WTC11 (cell line): ENCODE measurements at regions not wholly inside any gene's neighbourhood (a gene's known extent, or its start where the extent isn't known, plus 50 kb on each side); places are given as distances from the start of the nearest gene placed in this dataset.

ENCODE experiments used
- ATAC-seq: fragments of 200-7000 bp; cut with Tn5 transposase; 2 replicates; pipeline ENCODE4 v1.10.0; 2021; ENCODE audit warnings: mild to moderate bottlenecking, moderate library complexity
- CTCF ChIA-PET: fragments of 300-600 bp; sonication (Branson Sonifier 250); formaldehyde crosslinking; loops from one replicate; lab custom pipeline; 2021; ENCODE audit warnings: antibody characterized with exemption; lab: Charles Lee
- POLR2A ChIA-PET: fragments of 350-600 bp; sonication (Branson Sonifier 250); formaldehyde crosslinking; loops from one replicate; lab custom pipeline; 2021; ENCODE audit warnings: antibody characterized with exemption; lab: Charles Lee
- DNase-seq: peaks from one replicate; pipeline ENCODE4 v3.0.0; 2021; ENCODE audit warnings: low spot score
- H3K27ac Mint-ChIP-seq: 2 replicates; pipeline ENCODE4 v1.8.0; 2021; ENCODE audit warnings: mixed read lengths
- H3K27me3 Mint-ChIP-seq: 2 replicates; pipeline ENCODE4 v1.8.0; 2021; ENCODE audit warnings: low read depth, mild to moderate bottlenecking, moderate library complexity, mixed read lengths
- H3K36me3 Mint-ChIP-seq: 2 replicates; pipeline ENCODE4 v1.8.0; 2021; ENCODE audit warnings: mixed read lengths
- H3K4me1 Mint-ChIP-seq: 2 replicates; pipeline ENCODE4 v1.8.0; 2022; ENCODE audit warnings: mixed read lengths
- H3K4me3 Mint-ChIP-seq: 2 replicates; pipeline ENCODE4 v1.8.0; 2021; ENCODE audit warnings: mild to moderate bottlenecking, moderate library complexity, mixed read lengths
- H3K9me3 Mint-ChIP-seq: 2 replicates; pipeline ENCODE4 v1.8.0; 2021; ENCODE audit warnings: mixed read lengths
- ATF1 ChIP-seq: sonication (generic); formaldehyde crosslinking; IDR thresholded peaks from 2 replicates; pipeline ENCODE4 v1.8.1; 2023; ENCODE audit warnings: mild to moderate bottlenecking, moderate library complexity, missing genetic modification reagents
- CREB1 ChIP-seq: sonication (generic); formaldehyde crosslinking; IDR thresholded peaks from 2 replicates; pipeline ENCODE4 v1.8.0; 2023; ENCODE audit warnings: mild to moderate bottlenecking, missing genetic modification reagents
- FOXP1 ChIP-seq: sonication (generic); formaldehyde crosslinking; IDR thresholded peaks from 2 replicates; pipeline ENCODE4 v1.8.0; 2022; ENCODE audit warnings: missing genetic modification reagents, mild to moderate bottlenecking, moderate library complexity, borderline replicate concordance
- JAZF1 ChIP-seq: fragments of 250-450 bp; sonication (Bioruptor Pico); IDR thresholded peaks from 2 replicates; pipeline ENCODE4 v1.9.0; 2021; ENCODE audit warnings: moderate library complexity, mild to moderate bottlenecking, inconsistent platforms
- MYBL2 ChIP-seq: sonication (generic); formaldehyde crosslinking; IDR thresholded peaks from 2 replicates; pipeline ENCODE4 v1.8.1; 2023; ENCODE audit warnings: mild to moderate bottlenecking, moderate library complexity, missing genetic modification reagents
- NFE2L1 ChIP-seq: sonication (generic); formaldehyde crosslinking; IDR thresholded peaks from 2 replicates; pipeline ENCODE4 v1.8.1; 2023; ENCODE audit warnings: missing genetic modification reagents
- OVOL2 ChIP-seq: fragments of 250-450 bp; sonication (Bioruptor Pico); IDR thresholded peaks from 2 replicates; pipeline ENCODE4 v1.9.0; 2021; ENCODE audit warnings: mild to moderate bottlenecking, borderline replicate concordance
- PRRX2 ChIP-seq: fragments of 250-450 bp; sonication (Bioruptor Pico); IDR thresholded peaks from 2 replicates; pipeline ENCODE4 v1.8.0; 2021; ENCODE audit warnings: mild to moderate bottlenecking
- SP1 ChIP-seq: sonication (generic); formaldehyde crosslinking; conservative IDR thresholded peaks from 2 replicates; pipeline ENCODE4 v1.8.1; 2022; ENCODE audit warnings: missing genetic modification reagents
- TEAD4 ChIP-seq: sonication (generic); formaldehyde crosslinking; IDR thresholded peaks from 2 replicates; pipeline ENCODE4 v1.8.0; 2022; ENCODE audit warnings: mild to moderate bottlenecking, missing genetic modification reagents
- ZNF138 ChIP-seq: sonication (generic); formaldehyde crosslinking; conservative IDR thresholded peaks from 2 replicates; pipeline ENCODE4 v1.8.1; 2022; ENCODE audit warnings: mild to moderate bottlenecking, moderate library complexity, missing genetic modification reagents
- ZNF232 ChIP-seq: sonication (generic); formaldehyde crosslinking; IDR thresholded peaks from 2 replicates; pipeline ENCODE4 v1.8.0; 2022; ENCODE audit warnings: mild to moderate bottlenecking, missing genetic modification reagents
- ZNF263 ChIP-seq: sonication (generic); formaldehyde crosslinking; IDR thresholded peaks from 2 replicates; pipeline ENCODE4 v1.8.1; 2022; ENCODE audit warnings: low read depth, mild to moderate bottlenecking, moderate library complexity, missing genetic modification reagents
- ZNF317 ChIP-seq: sonication (generic); formaldehyde crosslinking; IDR thresholded peaks from 2 replicates; pipeline ENCODE4 v1.8.1; 2023; ENCODE audit warnings: low read depth, mild to moderate bottlenecking, moderate library complexity, missing genetic modification reagents, borderline replicate concordance
- ZNF396 ChIP-seq: fragments of 250-450 bp; sonication (Bioruptor Pico); IDR thresholded peaks from 2 replicates; pipeline ENCODE4 v1.8.0; 2021; ENCODE audit warnings: mild to moderate bottlenecking, moderate library complexity, borderline replicate concordance
- ZNF423 ChIP-seq: fragments of 250-450 bp; sonication (Bioruptor Pico); IDR thresholded peaks from 2 replicates; pipeline ENCODE4 v2.1.2; 2022; ENCODE audit warnings: mild to moderate bottlenecking, moderate library complexity
- TF ChIP-seq, protein P1 (sequence below): sonication (generic); formaldehyde crosslinking; conservative IDR thresholded peaks from 2 replicates; pipeline ENCODE4 v1.8.1; 2022; ENCODE audit warnings: mild to moderate bottlenecking, missing genetic modification reagents
- TF ChIP-seq, protein P2 (sequence below): sonication (generic); formaldehyde crosslinking; IDR thresholded peaks from 2 replicates; pipeline ENCODE4 v1.8.1; 2023; ENCODE audit warnings: mild to moderate bottlenecking, missing genetic modification reagents, borderline replicate concordance
- TF ChIP-seq, protein P3 (sequence below): fragments of 250-450 bp; sonication (Bioruptor Pico); IDR thresholded peaks from 2 replicates; pipeline ENCODE4 v1.9.0; 2021; ENCODE audit warnings: mild to moderate bottlenecking
- TF ChIP-seq, protein P4 (sequence below): sonication (generic); formaldehyde crosslinking; IDR thresholded peaks from 2 replicates; pipeline ENCODE4 v1.8.0; 2022; ENCODE audit warnings: mild to moderate bottlenecking, missing genetic modification reagents
- TF ChIP-seq, protein P5 (sequence below): sonication (generic); formaldehyde crosslinking; IDR thresholded peaks from 2 replicates; pipeline ENCODE4 v1.8.0; 2022; ENCODE audit warnings: mild to moderate bottlenecking, missing genetic modification reagents
- TF ChIP-seq, protein P6 (sequence below): sonication (generic); formaldehyde crosslinking; IDR thresholded peaks from 2 replicates; pipeline ENCODE4 v1.8.1; 2023; ENCODE audit warnings: mild to moderate bottlenecking, missing genetic modification reagents

DNA sequence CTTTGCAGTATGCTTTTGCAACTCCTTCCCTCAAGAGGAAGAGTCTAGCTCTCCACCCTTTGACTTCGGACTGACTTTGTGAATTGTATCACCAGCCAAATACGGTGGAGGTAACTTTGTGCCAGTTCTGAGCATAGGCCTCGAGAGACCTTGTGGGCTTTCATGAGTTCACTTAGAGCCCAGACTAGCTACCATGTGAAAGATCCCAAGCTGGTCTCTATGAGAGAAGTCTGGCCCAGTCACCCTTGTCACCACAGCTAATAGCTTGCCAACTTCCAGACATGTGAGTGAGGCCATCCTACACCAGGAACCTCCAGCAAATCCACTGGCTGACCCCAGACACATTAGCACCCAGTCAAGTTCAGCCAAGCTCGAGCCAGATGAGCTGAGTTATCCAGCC, 72.2 kb upstream of the EXOC4 start:
- no peak overlapping the region for H3K27ac Mint-ChIP-seq
- ATAC-seq (no peak), DNase-seq (no peak)
- TF ChIP-seq ZNF423 (CRISPR knock-in tag) = no peak
- no peak for TF ChIP-seq ZNF232 (CRISPR knock-in tag)
- TF ChIP-seq, protein P1, sequence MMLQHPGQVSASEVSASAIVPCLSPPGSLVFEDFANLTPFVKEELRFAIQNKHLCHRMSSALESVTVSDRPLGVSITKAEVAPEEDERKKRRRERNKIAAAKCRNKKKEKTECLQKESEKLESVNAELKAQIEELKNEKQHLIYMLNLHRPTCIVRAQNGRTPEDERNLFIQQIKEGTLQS (CRISPR knock-in tag) = no peak
- ChIA-PET CTCF (no interaction called here), POLR2A (no interaction called here)
- H3K36me3 Mint-ChIP-seq = peaks cover 4% of the 10 kb centered on the region; the same call in 1 of the 2 replicates
- no peak overlapping the region for H3K4me3 Mint-ChIP-seq
- no peaks in the 10 kb centered on the region; the same call in 1 of the 2 replicates for H3K27me3 Mint-ChIP-seq
- peaks cover 4% of the 10 kb centered on the region for H3K9me3 Mint-ChIP-seq
- H3K4me1 Mint-ChIP-seq = no peaks in the 10 kb centered on the region

DNA sequence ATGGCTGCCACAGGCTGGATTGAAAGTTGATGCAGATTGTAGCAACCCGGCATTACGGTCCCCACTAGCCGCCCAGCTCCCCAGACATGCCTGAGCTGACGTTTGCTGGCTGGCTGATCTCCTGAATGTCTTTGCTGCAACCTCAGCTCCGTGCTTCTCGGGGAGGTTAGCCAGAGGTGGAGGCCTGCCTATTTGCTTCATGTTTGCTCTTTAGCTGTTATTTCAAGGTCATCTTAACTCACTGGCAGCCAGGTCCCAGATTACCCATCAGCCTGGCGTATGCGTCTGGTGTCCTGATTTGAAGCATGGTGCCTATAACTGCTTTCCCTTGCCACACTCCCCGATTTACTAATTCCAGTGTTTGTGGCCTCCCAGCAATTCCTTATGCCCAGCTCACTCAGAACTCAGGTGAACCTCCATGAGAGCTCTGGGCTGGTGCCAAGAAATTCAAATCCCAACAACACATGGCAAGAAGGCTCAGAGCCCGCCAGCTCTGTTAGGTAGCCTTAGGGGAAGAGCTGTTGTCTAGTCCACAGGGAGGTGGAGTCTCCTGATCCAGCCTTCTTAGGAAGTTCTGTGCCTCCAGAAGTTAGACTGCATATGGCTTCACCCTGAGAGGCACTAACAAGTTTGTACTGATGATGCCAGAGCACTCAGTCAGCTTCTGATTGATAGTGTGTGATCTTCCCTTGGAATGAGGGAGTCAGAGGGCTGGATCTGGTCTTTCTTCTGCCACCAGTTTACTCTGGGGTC, 69.7 kb upstream of the EXOC4 start:
- DNase-seq = no peak
- no peaks in the 10 kb centered on the region; the same call in 1 of the 2 replicates for H3K27me3 Mint-ChIP-seq
- H3K36me3 Mint-ChIP-seq = no peaks in the 10 kb centered on the region
- H3K4me1 Mint-ChIP-seq = peaks cover 21% of the 10 kb centered on the region
- POLR2A ChIA-PET = no interaction called here
- no peak overlapping the region for H3K27ac Mint-ChIP-seq
- CTCF ChIA-PET = interaction anchor here (0.6 kb wide), 1 partner anchor 529 kb away, joined by 3 read pairs; no protein-coding TSS in a partner anchor
- no peaks in the 10 kb centered on the region for H3K9me3 Mint-ChIP-seq
- TF ChIP-seq MYBL2 (CRISPR knock-in tag) = no peak
- TF ChIP-seq OVOL2 (CRISPR knock-in tag) = no peak
- TF ChIP-seq, protein P2, sequence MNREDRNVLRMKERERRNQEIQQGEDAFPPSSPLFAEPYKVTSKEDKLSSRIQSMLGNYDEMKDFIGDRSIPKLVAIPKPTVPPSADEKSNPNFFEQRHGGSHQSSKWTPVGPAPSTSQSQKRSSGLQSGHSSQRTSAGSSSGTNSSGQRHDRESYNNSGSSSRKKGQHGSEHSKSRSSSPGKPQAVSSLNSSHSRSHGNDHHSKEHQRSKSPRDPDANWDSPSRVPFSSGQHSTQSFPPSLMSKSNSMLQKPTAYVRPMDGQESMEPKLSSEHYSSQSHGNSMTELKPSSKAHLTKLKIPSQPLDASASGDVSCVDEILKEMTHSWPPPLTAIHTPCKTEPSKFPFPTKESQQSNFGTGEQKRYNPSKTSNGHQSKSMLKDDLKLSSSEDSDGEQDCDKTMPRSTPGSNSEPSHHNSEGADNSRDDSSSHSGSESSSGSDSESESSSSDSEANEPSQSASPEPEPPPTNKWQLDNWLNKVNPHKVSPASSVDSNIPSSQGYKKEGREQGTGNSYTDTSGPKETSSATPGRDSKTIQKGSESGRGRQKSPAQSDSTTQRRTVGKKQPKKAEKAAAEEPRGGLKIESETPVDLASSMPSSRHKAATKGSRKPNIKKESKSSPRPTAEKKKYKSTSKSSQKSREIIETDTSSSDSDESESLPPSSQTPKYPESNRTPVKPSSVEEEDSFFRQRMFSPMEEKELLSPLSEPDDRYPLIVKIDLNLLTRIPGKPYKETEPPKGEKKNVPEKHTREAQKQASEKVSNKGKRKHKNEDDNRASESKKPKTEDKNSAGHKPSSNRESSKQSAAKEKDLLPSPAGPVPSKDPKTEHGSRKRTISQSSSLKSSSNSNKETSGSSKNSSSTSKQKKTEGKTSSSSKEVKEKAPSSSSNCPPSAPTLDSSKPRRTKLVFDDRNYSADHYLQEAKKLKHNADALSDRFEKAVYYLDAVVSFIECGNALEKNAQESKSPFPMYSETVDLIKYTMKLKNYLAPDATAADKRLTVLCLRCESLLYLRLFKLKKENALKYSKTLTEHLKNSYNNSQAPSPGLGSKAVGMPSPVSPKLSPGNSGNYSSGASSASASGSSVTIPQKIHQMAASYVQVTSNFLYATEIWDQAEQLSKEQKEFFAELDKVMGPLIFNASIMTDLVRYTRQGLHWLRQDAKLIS (CRISPR knock-in tag) = no peak
- no peak for TF ChIP-seq PRRX2
- TF ChIP-seq, protein P3, sequence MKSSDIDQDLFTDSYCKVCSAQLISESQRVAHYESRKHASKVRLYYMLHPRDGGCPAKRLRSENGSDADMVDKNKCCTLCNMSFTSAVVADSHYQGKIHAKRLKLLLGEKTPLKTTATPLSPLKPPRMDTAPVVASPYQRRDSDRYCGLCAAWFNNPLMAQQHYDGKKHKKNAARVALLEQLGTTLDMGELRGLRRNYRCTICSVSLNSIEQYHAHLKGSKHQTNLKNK (CRISPR knock-in tag) = no peak
- no peak for TF ChIP-seq ZNF396 (CRISPR knock-in tag)
- no peak for TF ChIP-seq TEAD4
- no peak for TF ChIP-seq SP1 (CRISPR knock-in tag)
- TF ChIP-seq, all 79 proteins: peak for 0
- H3K4me3 Mint-ChIP-seq = no peak overlapping the region
- no peak for ATAC-seq

DNA sequence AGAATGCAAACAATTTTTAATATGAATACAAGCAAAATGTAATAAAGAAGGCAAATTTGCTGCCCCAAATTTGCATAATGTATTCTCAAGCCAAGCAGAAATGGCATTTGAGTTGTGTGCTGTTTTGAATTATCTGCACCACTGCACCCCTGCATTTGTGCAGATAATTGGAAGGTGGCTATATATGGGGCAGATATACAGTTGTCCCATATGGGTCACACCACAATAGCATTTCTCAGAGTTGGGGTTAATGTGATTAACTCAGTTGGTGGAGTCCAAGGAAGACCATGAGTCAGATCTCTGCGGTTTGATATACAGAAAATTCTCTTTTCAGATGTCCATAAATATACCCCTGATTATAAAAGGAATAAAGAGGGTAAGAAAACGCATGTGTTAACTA, 68.9 kb upstream of the EXOC4 start:
- CTCF ChIA-PET = interaction anchor here (0.6 kb wide), 1 partner anchor 528 kb away, joined by 3 read pairs; no protein-coding TSS in a partner anchor
- TF ChIP-seq, protein P4, sequence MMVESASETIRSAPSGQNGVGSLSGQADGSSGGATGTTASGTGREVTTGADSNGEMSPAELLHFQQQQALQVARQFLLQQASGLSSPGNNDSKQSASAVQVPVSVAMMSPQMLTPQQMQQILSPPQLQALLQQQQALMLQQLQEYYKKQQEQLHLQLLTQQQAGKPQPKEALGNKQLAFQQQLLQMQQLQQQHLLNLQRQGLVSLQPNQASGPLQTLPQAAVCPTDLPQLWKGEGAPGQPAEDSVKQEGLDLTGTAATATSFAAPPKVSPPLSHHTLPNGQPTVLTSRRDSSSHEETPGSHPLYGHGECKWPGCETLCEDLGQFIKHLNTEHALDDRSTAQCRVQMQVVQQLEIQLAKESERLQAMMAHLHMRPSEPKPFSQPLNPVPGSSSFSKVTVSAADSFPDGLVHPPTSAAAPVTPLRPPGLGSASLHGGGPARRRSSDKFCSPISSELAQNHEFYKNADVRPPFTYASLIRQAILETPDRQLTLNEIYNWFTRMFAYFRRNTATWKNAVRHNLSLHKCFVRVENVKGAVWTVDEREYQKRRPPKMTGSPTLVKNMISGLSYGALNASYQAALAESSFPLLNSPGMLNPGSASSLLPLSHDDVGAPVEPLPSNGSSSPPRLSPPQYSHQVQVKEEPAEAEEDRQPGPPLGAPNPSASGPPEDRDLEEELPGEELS = no peak
- TF ChIP-seq, protein P5, sequence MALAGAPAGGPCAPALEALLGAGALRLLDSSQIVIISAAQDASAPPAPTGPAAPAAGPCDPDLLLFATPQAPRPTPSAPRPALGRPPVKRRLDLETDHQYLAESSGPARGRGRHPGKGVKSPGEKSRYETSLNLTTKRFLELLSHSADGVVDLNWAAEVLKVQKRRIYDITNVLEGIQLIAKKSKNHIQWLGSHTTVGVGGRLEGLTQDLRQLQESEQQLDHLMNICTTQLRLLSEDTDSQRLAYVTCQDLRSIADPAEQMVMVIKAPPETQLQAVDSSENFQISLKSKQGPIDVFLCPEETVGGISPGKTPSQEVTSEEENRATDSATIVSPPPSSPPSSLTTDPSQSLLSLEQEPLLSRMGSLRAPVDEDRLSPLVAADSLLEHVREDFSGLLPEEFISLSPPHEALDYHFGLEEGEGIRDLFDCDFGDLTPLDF (CRISPR knock-in tag) = no peak
- TF ChIP-seq JAZF1 (CRISPR knock-in tag) = no peak
- no peak for TF ChIP-seq ATF1 (CRISPR knock-in tag)
- TF ChIP-seq ZNF263 (CRISPR knock-in tag) = no peak
- no peak for TF ChIP-seq CREB1 (CRISPR knock-in tag)
- TF ChIP-seq ZNF317 = no peak
- no peak for TF ChIP-seq NFE2L1 (CRISPR knock-in tag)
- TF ChIP-seq, protein P6, sequence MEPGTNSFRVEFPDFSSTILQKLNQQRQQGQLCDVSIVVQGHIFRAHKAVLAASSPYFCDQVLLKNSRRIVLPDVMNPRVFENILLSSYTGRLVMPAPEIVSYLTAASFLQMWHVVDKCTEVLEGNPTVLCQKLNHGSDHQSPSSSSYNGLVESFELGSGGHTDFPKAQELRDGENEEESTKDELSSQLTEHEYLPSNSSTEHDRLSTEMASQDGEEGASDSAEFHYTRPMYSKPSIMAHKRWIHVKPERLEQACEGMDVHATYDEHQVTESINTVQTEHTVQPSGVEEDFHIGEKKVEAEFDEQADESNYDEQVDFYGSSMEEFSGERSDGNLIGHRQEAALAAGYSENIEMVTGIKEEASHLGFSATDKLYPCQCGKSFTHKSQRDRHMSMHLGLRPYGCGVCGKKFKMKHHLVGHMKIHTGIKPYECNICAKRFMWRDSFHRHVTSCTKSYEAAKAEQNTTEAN (CRISPR knock-in tag) = no peak
- no peak for TF ChIP-seq FOXP1 (CRISPR knock-in tag)
- TF ChIP-seq ZNF138 (CRISPR knock-in tag) = no peak

More for the DNA sequence above, 68.9 kb upstream of the EXOC4 start:
- Mint-ChIP-seq H3K36me3 (no peaks in the 10 kb centered on the region), H3K4me1 (peaks cover 24% of the 10 kb centered on the region), H3K4me3 (no peak overlapping the region), H3K27me3 (no peaks in the 10 kb centered on the region; the same call in 1 of the 2 replicates), H3K9me3 (no peaks in the 10 kb centered on the region), H3K27ac (no peak overlapping the region)
- no peak for ATAC-seq
- POLR2A ChIA-PET = no interaction called here
- no peak for DNase-seq
